Astrocyte (in vitro differentiated cells and primary cell): ENCODE measurements at regions not wholly inside any gene's neighbourhood (a gene's known extent, or its start where the extent isn't known, plus 50 kb on each side); places are given as distances from the start of the nearest gene placed in this dataset.

ENCODE experiments used
- EZH2 ChIP-seq: IDR thresholded peaks from 2 replicates; pipeline ENCODE4 v1.6.1; 2012; ENCODE audit warnings: mild to moderate bottlenecking, low read length, inconsistent platforms; ENCODE audit not compliant: insufficient read depth
- TF ChIP-seq, protein P1 (sequence below): IDR thresholded peaks from 2 replicates; pipeline ENCODE4 v1.5.1; 2011; ENCODE audit warnings: low read depth, mild to moderate bottlenecking, inconsistent platforms, low read length, moderate library complexity; ENCODE audit not compliant: insufficient read depth

DNA sequence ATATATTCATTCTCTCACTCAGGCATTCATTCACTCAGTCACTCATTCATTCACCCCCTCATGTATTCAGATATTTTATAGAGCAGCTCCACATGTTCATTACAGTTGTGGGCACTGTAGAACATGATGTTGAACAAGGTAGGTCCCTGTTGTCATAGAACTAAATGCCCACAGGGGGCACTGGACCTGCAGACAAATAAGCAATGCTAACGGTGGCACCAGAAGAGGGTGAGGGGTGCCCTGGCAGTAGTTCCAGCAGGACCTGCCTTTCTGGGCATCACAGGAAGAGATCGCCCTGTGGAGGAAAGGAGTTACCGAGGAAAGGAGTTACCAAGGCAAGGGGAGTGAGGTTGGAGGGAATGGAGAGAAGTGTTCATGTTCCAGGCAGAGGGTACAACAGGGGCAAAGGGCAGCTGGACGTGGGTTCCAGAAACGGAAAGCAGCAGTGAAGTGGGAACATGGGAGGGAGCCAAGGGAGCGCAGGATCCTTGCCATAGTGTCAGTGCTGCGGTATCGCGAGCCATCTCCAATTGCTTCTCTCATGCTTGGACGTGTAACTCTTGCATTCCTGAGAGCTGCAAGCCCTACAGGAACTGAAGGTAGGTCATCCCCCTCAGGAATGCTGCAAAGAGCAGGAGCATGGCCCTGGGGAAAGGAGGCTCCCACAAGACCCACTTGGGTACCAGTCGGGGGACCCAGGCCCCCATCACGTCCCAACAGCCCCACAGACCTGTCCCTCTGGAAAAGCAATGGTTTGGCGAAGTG lies 128.2 kb downstream of the EDN3 start:
- TF ChIP-seq EZH2, result no peak
- TF ChIP-seq, protein P1, sequence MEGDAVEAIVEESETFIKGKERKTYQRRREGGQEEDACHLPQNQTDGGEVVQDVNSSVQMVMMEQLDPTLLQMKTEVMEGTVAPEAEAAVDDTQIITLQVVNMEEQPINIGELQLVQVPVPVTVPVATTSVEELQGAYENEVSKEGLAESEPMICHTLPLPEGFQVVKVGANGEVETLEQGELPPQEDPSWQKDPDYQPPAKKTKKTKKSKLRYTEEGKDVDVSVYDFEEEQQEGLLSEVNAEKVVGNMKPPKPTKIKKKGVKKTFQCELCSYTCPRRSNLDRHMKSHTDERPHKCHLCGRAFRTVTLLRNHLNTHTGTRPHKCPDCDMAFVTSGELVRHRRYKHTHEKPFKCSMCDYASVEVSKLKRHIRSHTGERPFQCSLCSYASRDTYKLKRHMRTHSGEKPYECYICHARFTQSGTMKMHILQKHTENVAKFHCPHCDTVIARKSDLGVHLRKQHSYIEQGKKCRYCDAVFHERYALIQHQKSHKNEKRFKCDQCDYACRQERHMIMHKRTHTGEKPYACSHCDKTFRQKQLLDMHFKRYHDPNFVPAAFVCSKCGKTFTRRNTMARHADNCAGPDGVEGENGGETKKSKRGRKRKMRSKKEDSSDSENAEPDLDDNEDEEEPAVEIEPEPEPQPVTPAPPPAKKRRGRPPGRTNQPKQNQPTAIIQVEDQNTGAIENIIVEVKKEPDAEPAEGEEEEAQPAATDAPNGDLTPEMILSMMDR, result no peak
